GM18499 (cell line): ENCODE measurements at regions not wholly inside any gene's neighbourhood (a gene's known extent, or its start where the extent isn't known, plus 50 kb on each side); places are given as distances from the start of the nearest gene placed in this dataset.
"Not testable (repeated sequence)": the region's sequence is repeated elsewhere in the genome, so short reads cannot be mapped to it uniquely, and the experiment has no call there.

ENCODE experiments used
- ATAC-seq: cut with Tn5 transposase; IDR thresholded peaks from one replicate; pipeline ENCODE4 v1.9.1; 2021; ENCODE audit warnings: moderate number of reproducible peaks; ENCODE audit not compliant: insufficient read depth, unreplicated experiment

DNA sequence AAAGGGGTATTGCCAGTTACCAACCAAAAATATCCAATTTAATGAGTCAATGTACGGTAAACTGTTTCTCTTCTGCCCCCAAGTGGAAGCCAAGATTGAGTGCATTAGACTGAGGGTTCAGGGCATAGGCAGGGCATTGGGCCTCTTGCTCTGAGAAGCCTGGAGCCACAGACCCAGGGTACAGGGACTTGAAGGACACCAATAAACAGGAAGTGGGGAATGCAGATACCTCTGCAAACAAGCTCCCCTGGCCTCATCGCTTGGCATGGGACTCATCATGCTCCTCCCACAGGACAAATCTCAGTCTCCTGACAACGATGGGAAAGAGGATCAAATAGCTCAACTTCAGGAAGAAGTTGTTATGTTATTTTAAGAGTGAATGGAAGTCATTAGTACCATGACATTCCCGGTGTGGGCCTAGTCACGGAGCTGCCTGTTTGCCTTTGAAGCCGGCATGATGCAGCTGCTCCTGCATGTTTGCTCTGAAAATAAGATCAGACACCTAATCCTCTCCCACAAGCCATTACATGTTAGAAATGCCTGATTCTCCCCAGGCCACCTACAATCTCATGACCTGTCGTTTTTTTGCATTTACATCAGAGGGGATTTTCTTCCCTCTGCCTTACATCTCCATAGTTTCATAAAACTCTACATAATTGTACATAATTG lies 224.2 kb downstream of the RCHY1 start:
- no peak for ATAC-seq

DNA sequence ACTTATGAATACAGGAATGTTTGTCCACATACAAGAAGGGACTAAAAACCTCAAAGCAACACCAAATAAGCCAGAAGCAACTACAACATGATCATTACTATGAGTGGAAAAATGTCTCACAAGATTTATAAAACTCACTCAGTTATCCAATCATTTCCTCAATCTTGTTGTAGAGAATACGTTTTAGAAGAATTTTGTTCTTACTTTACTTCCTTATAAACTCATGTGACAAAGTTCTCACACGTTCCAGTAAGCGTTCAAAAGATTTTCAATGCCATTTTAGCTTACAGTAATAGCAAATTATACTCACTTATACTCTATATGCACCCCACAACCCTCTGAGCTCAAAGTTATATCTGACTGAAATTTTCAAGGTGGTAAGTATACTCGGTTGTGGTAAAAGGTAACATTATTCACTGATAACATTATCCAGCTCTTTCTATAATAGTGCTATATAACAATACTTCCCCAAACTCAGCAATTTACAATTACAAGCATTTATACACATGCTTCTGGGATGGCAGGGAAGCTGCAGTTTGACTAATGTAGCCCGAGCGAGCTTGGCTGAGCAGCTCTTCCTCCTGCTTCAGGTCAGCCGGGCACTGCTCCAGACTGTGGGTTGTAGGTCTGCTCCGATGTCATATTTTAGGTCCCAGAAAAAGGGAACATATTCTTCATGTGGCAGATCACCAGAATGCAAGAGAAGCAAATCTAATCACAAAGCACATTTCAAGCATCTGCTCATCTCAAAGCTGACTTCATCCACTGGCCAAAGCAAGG lies 226.3 kb downstream of the RCHY1 start:
- no peak for ATAC-seq

DNA sequence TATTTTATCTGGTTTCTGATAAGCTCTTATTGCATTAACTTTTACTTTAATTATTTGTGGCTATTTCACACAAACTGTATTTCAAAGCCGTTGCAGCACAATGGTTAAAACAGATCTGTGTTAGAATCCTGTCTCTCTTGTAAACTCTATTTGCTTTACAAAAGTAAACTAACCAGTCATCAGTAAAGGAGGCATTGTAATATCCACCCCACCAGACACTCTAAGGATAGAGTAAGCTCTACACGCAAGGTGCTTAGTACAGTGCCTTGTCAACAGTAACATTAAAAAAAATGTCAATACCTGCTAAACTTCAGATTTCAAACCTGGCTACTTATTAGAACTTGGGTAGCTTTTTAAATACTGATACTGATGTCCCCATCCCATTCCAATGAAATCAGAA lies 228.4 kb downstream of the RCHY1 start:
- ATAC-seq: no peak

DNA sequence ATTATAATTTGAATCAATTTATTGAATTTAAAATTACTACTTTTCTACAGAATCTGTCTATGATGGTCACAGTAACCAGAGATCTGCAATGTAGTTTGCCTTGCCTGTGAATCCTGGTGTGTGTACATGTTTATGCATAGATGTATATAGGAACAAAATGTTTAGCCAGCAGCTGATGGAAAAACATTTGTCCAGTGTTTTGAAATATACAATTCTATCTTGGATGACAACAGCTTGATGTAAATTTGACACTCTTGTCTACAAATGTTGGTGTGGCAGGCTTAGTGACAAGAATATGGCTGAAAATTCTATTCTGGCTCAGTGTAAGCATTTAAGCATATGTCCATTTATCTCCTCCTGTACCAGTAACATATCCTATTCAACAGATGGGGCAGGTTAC lies 229.4 kb downstream of the RCHY1 start:
- ATAC-seq: no peak

- not testable (repeated sequence) for ATAC-seq
These were observed 233.7 kb downstream of the RCHY1 start for GRCh38 chr4:75280461-75280860.

- no peak for ATAC-seq
These were observed 254.9 kb downstream of the RCHY1 start for GRCh38 chr4:75259306-75259705.

GRCh38 chr4:75255261-75255660 lies 258.9 kb downstream of the RCHY1 start:
- no peak for ATAC-seq

- no peak for ATAC-seq
These were observed 259.5 kb downstream of the RCHY1 start for GRCh38 chr4:75254745-75255144.

- not testable (repeated sequence) for ATAC-seq
These were observed 261.1 kb downstream of the RCHY1 start for GRCh38 chr4:75253094-75253493.

GRCh38 chr4:75251547-75251946 lies 262.7 kb downstream of the RCHY1 start:
- peak; percentile 92 for ATAC-seq

GRCh38 chr4:75249739-75250138 lies 264.5 kb downstream of the RCHY1 start:
- no peak for ATAC-seq

DNA sequence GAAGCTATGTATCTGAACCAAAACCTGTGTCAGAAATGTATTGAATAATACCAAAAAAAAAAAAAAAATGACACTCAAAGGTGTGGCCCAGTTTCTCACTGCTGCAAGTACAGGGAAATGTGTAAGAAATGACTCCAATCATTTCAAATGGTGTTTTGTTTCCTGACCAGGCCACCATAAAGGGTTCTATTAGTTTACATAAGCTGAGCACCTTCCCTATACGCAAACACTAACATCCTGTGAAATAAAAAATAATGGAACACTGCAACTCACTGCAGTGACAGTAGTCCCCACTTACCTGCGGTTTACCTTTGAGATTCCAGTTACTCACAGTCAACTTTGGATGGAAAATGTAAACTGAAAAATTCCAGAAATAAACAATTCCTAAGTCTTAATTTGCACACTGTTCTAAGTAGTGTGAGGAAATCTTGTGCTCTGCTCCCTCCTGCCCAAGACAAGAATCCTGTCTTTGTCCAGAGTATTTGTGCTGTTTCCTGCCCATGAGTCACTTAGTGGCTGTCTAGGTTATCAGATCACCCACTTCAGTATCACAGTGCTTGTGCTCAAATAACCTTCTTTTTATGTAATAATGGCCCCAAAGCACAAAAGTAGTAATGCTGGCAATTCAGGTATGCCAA lies 265.3 kb downstream of the RCHY1 start:
- ATAC-seq: no peak

GRCh38 chr4:75244325-75244724 lies 269.9 kb downstream of the RCHY1 start:
- no peak for ATAC-seq

DNA sequence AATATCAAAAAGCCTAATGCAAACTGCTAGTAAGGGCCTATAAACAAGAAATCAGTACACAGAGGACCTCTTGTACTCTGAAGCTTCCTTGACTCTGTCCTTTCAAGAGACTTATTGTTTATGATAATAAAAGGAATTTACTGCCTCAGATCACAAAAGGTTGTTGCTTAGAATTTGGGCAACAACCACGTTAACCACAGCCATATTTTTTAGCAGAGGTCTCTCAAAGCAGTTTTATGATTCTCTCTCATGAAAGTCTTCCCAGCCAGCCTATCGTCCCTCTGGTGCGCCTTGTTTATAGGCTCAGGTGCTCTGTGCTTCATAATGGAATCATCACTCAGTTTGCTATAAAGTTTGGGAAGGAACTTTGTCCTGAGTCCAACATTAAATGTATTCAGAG lies 270.6 kb downstream of the RCHY1 start:
- ATAC-seq: no peak

DNA sequence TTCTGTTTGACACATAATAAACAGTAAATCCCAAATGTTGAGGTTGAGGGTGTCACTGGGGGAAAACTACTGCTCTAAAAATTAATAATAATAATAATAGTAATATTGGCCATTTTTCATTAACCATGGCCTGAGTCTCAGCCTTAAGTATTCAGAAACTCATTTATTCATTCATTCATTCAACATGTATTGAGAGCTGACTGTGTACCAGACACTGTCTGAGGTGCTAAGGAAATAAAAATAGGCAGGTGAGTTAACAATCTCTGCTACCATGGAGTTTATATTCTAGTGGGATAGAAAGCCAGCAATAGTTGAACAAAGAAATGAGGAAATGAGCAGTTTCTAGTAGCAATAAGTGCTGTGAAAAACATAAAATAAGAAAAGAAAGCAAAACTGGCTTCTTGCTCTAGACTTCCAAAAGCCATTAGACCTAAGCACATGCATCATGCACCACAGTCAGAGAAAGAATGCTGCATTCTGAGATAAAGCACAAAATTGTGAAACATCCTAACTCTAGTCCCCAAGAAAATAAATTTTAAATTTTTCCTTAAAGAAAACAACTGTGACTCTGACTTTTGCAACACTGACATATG lies 278.7 kb downstream of the RCHY1 start:
- peak; percentile 99 for ATAC-seq

DNA sequence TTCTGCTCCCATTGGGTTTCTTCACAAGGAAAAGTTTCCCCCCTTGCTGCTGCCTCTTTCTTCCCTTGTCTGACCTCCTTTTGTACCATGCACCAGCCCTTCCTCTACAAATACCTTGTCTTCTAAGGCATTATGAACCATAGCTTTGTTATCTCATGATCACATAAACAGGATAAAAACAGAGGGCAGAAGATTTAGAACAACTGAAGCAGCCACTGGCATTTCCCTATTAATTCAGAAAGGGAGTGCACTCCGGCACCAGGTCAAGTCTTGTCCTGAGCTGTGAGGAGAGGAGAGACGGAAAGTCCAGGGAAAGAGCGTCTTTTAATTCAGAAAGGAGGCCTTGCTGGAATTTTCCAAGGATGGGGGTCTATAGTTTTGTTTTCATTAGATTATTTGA lies 281.7 kb downstream of the RCHY1 start:
- no peak for ATAC-seq

GRCh38 chr4:75229806-75230570 lies 284.2 kb downstream of the RCHY1 start:
- ATAC-seq: peak; percentile 78

DNA sequence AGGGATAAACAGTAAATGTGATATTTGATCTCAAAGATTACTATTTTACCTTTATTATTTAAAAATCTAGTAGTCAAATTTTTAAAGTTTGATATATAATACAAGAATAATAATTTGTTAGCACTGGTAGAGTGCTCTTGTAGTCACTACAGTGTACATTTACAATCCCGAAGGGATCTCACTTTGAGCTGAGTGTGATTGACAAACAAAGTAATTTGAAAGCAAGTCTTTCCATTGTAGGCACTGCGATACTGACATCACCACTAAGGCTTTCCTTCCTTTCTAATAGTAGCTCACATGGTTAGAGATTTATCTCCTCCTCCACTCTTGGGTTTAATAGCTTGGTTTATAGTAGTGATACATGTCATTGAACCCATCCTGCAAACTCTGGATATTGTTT lies 280.6 kb downstream of the PARM1 start:
- no peak for ATAC-seq

GRCh38 chr4:75211422-75211821 lies 278.5 kb downstream of the PARM1 start:
- no peak for ATAC-seq

GRCh38 chr4:75207902-75208301 lies 275.0 kb downstream of the PARM1 start:
- ATAC-seq: no peak
